Right atrium auricular region (tissue), 2 donors: ENCODE measurements at regions not wholly inside any gene's neighbourhood (a gene's known extent, or its start where the extent isn't known, plus 50 kb on each side); places are given as distances from the start of the nearest gene placed in this dataset.
"Not testable (repeated sequence)": the region's sequence is repeated elsewhere in the genome, so short reads cannot be mapped to it uniquely, and the experiment has no call there.

Experiments
- DNase-seq: peaks from one replicate; pipeline ENCODE4 v3.0.0-alpha.2; 2019; ENCODE audit warnings: low spot score
- H3K27ac ChIP-seq, 2 donors: fragments of 200-600 bp; sonication (generic); 1 replicate in 1 of 2; 2 replicates in 1 of 2; pipeline ENCODE4 v1.5.1; 2016 to 2019
- H3K27me3 ChIP-seq, 2 donors: fragments of 200-600 bp; sonication (generic); one replicate each; pipeline versions ENCODE4 v1.5.1 to v1.6.0; 2017 to 2019
- H3K36me3 ChIP-seq: fragments of 200-600 bp; sonication (generic); one replicate; pipeline ENCODE4 v1.5.1; 2016
- H3K4me1 ChIP-seq, 2 donors: fragments of 200-600 bp; sonication (generic); one replicate each; pipeline versions ENCODE4 v1.5.1 to v1.6.0; 2017 to 2019
- H3K4me3 ChIP-seq, 2 donors: fragments of 200-600 bp; sonication (generic); 1 replicate in 1 of 2; 2 replicates in 1 of 2; pipeline ENCODE4 v1.5.1; 2017 to 2019; ENCODE audit warnings: mild to moderate bottlenecking in 1 of 2, moderate library complexity in 1 of 2
- H3K9me3 ChIP-seq, 2 donors: fragments of 200-600 bp; sonication (generic); one replicate each; pipeline ENCODE4 v1.5.1; 2019
- TF ChIP-seq, protein P1 (sequence below), 2 donors: fragments of 200-600 bp; sonication (generic); IDR thresholded peaks; one replicate each; pipeline ENCODE4 v1.5.1; 2019; ENCODE audit warnings: antibody characterized with exemption in 2 of 2

DNA sequence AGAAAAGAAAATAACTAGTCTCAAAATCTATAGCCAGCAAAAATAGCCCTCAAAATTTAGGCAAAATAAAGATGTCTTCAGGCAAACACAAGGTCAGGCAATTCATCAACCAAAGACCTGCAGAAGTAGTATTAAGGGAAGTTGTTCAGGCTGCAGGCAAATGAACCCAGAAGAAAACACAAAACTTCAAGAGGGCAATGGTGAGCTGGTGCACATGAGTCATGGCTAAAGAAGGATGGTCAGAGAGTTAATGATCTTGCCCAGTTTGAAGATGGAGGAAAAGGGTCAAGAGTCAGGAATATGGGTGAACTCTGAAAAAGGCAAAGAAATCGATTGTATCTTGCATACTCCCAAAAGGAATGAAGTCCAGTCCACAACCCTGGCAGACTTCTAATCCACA lies 83.1 kb upstream of the FAT4 start:
- no peaks in the 10 kb centered on the region for H3K4me1 ChIP-seq
- no peaks in the 10 kb centered on the region for H3K9me3 ChIP-seq
- no peaks in the 10 kb centered on the region for H3K36me3 ChIP-seq
- no peak overlapping the region for H3K4me3 ChIP-seq
- no peaks in the 10 kb centered on the region for H3K27me3 ChIP-seq
- H3K27ac ChIP-seq: no peak overlapping the region
- no peak for DNase-seq
- TF ChIP-seq, protein P1, sequence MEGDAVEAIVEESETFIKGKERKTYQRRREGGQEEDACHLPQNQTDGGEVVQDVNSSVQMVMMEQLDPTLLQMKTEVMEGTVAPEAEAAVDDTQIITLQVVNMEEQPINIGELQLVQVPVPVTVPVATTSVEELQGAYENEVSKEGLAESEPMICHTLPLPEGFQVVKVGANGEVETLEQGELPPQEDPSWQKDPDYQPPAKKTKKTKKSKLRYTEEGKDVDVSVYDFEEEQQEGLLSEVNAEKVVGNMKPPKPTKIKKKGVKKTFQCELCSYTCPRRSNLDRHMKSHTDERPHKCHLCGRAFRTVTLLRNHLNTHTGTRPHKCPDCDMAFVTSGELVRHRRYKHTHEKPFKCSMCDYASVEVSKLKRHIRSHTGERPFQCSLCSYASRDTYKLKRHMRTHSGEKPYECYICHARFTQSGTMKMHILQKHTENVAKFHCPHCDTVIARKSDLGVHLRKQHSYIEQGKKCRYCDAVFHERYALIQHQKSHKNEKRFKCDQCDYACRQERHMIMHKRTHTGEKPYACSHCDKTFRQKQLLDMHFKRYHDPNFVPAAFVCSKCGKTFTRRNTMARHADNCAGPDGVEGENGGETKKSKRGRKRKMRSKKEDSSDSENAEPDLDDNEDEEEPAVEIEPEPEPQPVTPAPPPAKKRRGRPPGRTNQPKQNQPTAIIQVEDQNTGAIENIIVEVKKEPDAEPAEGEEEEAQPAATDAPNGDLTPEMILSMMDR (IDR thresholded peaks at IDR 0.05): no peak

GRCh38 chr4:125229596-125230058 lies 85.1 kb upstream of the FAT4 start:
- DNase-seq: no peak
- Histone ChIP-seq H3K4me3 (no peak overlapping the region), H3K36me3 (no peaks in the 10 kb centered on the region), H3K9me3 (no peaks in the 10 kb centered on the region), H3K4me1 (no peaks in the 10 kb centered on the region), H3K27me3 (no peaks in the 10 kb centered on the region), H3K27ac (no peak overlapping the region)
- TF ChIP-seq, protein P1 (IDR thresholded peaks at IDR 0.05): no peak

GRCh38 chr4:125225806-125226205 lies 88.9 kb upstream of the FAT4 start:
- no peak overlapping the region for H3K4me3 ChIP-seq
- H3K27ac ChIP-seq: no peak overlapping the region
- no peaks in the 10 kb centered on the region for H3K36me3 ChIP-seq
- TF ChIP-seq, protein P1 (IDR thresholded peaks at IDR 0.05): no peak
- H3K9me3 ChIP-seq: no peaks in the 10 kb centered on the region
- no peaks in the 10 kb centered on the region for H3K4me1 ChIP-seq
- no peak for DNase-seq
- no peaks in the 10 kb centered on the region for H3K27me3 ChIP-seq

GRCh38 chr4:125200556-125200955 lies 114.2 kb upstream of the FAT4 start:
- Histone ChIP-seq H3K27me3 (no peaks in the 10 kb centered on the region), H3K4me1 (no peaks in the 10 kb centered on the region), H3K27ac (no peak overlapping the region), H3K9me3 (no peaks in the 10 kb centered on the region), H3K4me3 (no peak overlapping the region), H3K36me3 (no peaks in the 10 kb centered on the region)
- TF ChIP-seq, protein P1 (IDR thresholded peaks at IDR 0.05): no peak
- DNase-seq: no peak

GRCh38 chr4:125198916-125199315 lies 115.8 kb upstream of the FAT4 start:
- Histone ChIP-seq H3K36me3 (no peaks in the 10 kb centered on the region), H3K4me3 (no peak overlapping the region), H3K4me1 (no peaks in the 10 kb centered on the region), H3K27ac (no peak overlapping the region), H3K9me3 (no peaks in the 10 kb centered on the region), H3K27me3 (no peaks in the 10 kb centered on the region)
- TF ChIP-seq, protein P1 (IDR thresholded peaks at IDR 0.05): no peak
- DNase-seq: no peak

GRCh38 chr4:125191874-125192459 lies 122.8 kb upstream of the FAT4 start:
- H3K4me1 ChIP-seq, H3K36me3 ChIP-seq, H3K27ac ChIP-seq, H3K9me3 ChIP-seq, H3K27me3 ChIP-seq, H3K4me3 ChIP-seq, DNase-seq: not testable (repeated sequence)
